ENCODE measurements at regions not wholly inside any gene's neighbourhood (a gene's known extent, or its start where the extent isn't known, plus 50 kb on each side); places are given as distances from the start of the nearest gene placed in this dataset.
"Not testable (repeated sequence)": the region's sequence is repeated elsewhere in the genome, so short reads cannot be mapped to it uniquely, and the experiment has no call there.

- H3K9me3 Mint-ChIP-seq (ENCODE audit: low read depth), result peaks cover 42% of the 10 kb centered on the region
- H3K27me3 Mint-ChIP-seq (ENCODE audit: low read depth); H3K27ac Mint-ChIP-seq (ENCODE audit: unreplicated experiment); H3K36me3 Mint-ChIP-seq (ENCODE audit: low read depth); H3K4me3 Mint-ChIP-seq (ENCODE audit: unreplicated experiment); H3K4me1 Mint-ChIP-seq (ENCODE audit: low read depth): not testable (repeated sequence)
- peak; percentile 93 for DNase-seq (ENCODE audit: low spot score)
Measured at GRCh38 chr22:16463472-16463871, 129.1 kb downstream of the CCT8L2 start.

GRCh38 chr22:16447451-16447850, 145.2 kb downstream of the CCT8L2 start:
- not testable (repeated sequence) for H3K4me3 Mint-ChIP-seq (ENCODE audit: unreplicated experiment); DNase-seq (ENCODE audit: low spot score); H3K36me3 Mint-ChIP-seq (ENCODE audit: low read depth); H3K27me3 Mint-ChIP-seq (ENCODE audit: low read depth); H3K4me1 Mint-ChIP-seq (ENCODE audit: low read depth); H3K27ac Mint-ChIP-seq (ENCODE audit: unreplicated experiment)
- peaks cover 50% of the 10 kb centered on the region for H3K9me3 Mint-ChIP-seq (ENCODE audit: low read depth)

GRCh38 chr22:16446755-16447440, 145.7 kb downstream of the CCT8L2 start:
- not testable (repeated sequence) for H3K4me1 Mint-ChIP-seq (ENCODE audit: low read depth); H3K36me3 Mint-ChIP-seq (ENCODE audit: low read depth); H3K4me3 Mint-ChIP-seq (ENCODE audit: unreplicated experiment); H3K27me3 Mint-ChIP-seq (ENCODE audit: low read depth); H3K27ac Mint-ChIP-seq (ENCODE audit: unreplicated experiment); DNase-seq (ENCODE audit: low spot score)
- peaks cover 52% of the 10 kb centered on the region for H3K9me3 Mint-ChIP-seq (ENCODE audit: low read depth)

GRCh38 chr22:16441014-16441413, 151.6 kb downstream of the CCT8L2 start:
- DNase-seq (ENCODE audit: low spot score); H3K4me1 Mint-ChIP-seq (ENCODE audit: low read depth); H3K4me3 Mint-ChIP-seq (ENCODE audit: unreplicated experiment); H3K27me3 Mint-ChIP-seq (ENCODE audit: low read depth); H3K27ac Mint-ChIP-seq (ENCODE audit: unreplicated experiment); H3K36me3 Mint-ChIP-seq (ENCODE audit: low read depth): not testable (repeated sequence)
- TF ChIP-seq CTCF (IDR thresholded peaks at IDR 0.05), result peak; percentile 8
- H3K9me3 Mint-ChIP-seq (ENCODE audit: low read depth), result peaks cover 32% of the 10 kb centered on the region

- peaks cover 32% of the 10 kb centered on the region for H3K9me3 Mint-ChIP-seq (ENCODE audit: low read depth)
- not testable (repeated sequence) for H3K27me3 Mint-ChIP-seq (ENCODE audit: low read depth); H3K4me1 Mint-ChIP-seq (ENCODE audit: low read depth); H3K36me3 Mint-ChIP-seq (ENCODE audit: low read depth); H3K4me3 Mint-ChIP-seq (ENCODE audit: unreplicated experiment); H3K27ac Mint-ChIP-seq (ENCODE audit: unreplicated experiment)
- DNase-seq (ENCODE audit: low spot score), result peak; percentile 81
Measured at GRCh38 chr22:16423476-16423875, 169.1 kb downstream of the CCT8L2 start.

GRCh38 chr22:16417498-16417897, 175.1 kb downstream of the CCT8L2 start:
- not testable (repeated sequence) for DNase-seq (ENCODE audit: low spot score); H3K4me3 Mint-ChIP-seq (ENCODE audit: unreplicated experiment); H3K27ac Mint-ChIP-seq (ENCODE audit: unreplicated experiment); H3K36me3 Mint-ChIP-seq (ENCODE audit: low read depth); H3K27me3 Mint-ChIP-seq (ENCODE audit: low read depth); H3K4me1 Mint-ChIP-seq (ENCODE audit: low read depth)
- H3K9me3 Mint-ChIP-seq (ENCODE audit: low read depth), result peaks cover 40% of the 10 kb centered on the region

GRCh38 chr22:16404639-16405038, 188.0 kb downstream of the CCT8L2 start:
- H3K9me3 Mint-ChIP-seq (ENCODE audit: low read depth), result peaks cover 43% of the 10 kb centered on the region
- H3K27me3 Mint-ChIP-seq (ENCODE audit: low read depth); DNase-seq (ENCODE audit: low spot score); H3K36me3 Mint-ChIP-seq (ENCODE audit: low read depth); H3K4me3 Mint-ChIP-seq (ENCODE audit: unreplicated experiment); H3K4me1 Mint-ChIP-seq (ENCODE audit: low read depth); H3K27ac Mint-ChIP-seq (ENCODE audit: unreplicated experiment): not testable (repeated sequence)

GRCh38 chr22:16403661-16404060, 188.9 kb downstream of the CCT8L2 start:
- H3K27ac Mint-ChIP-seq (ENCODE audit: unreplicated experiment); H3K27me3 Mint-ChIP-seq (ENCODE audit: low read depth); H3K4me3 Mint-ChIP-seq (ENCODE audit: unreplicated experiment); DNase-seq (ENCODE audit: low spot score); H3K36me3 Mint-ChIP-seq (ENCODE audit: low read depth); H3K4me1 Mint-ChIP-seq (ENCODE audit: low read depth): not testable (repeated sequence)
- peaks cover 46% of the 10 kb centered on the region for H3K9me3 Mint-ChIP-seq (ENCODE audit: low read depth)

GRCh38 chr22:16402874-16403399, 189.7 kb downstream of the CCT8L2 start:
- H3K27me3 Mint-ChIP-seq (ENCODE audit: low read depth); H3K36me3 Mint-ChIP-seq (ENCODE audit: low read depth); H3K4me1 Mint-ChIP-seq (ENCODE audit: low read depth); H3K4me3 Mint-ChIP-seq (ENCODE audit: unreplicated experiment); H3K27ac Mint-ChIP-seq (ENCODE audit: unreplicated experiment); DNase-seq (ENCODE audit: low spot score): not testable (repeated sequence)
- peaks cover 52% of the 10 kb centered on the region for H3K9me3 Mint-ChIP-seq (ENCODE audit: low read depth)

GRCh38 chr22:16393476-16393875, 199.1 kb downstream of the CCT8L2 start:
- H3K4me3 Mint-ChIP-seq (ENCODE audit: unreplicated experiment); H3K36me3 Mint-ChIP-seq (ENCODE audit: low read depth); H3K4me1 Mint-ChIP-seq (ENCODE audit: low read depth); H3K27ac Mint-ChIP-seq (ENCODE audit: unreplicated experiment); H3K27me3 Mint-ChIP-seq (ENCODE audit: low read depth); DNase-seq (ENCODE audit: low spot score): not testable (repeated sequence)
- H3K9me3 Mint-ChIP-seq (ENCODE audit: low read depth), result peaks cover 29% of the 10 kb centered on the region

GRCh38 chr22:16391417-16391930, 201.1 kb downstream of the CCT8L2 start:
- not testable (repeated sequence) for H3K27ac Mint-ChIP-seq (ENCODE audit: unreplicated experiment)

GRCh38 chr22:16390541-16391217, 201.9 kb downstream of the CCT8L2 start:
- H3K4me3 Mint-ChIP-seq (ENCODE audit: unreplicated experiment); H3K27me3 Mint-ChIP-seq (ENCODE audit: low read depth); DNase-seq (ENCODE audit: low spot score); H3K4me1 Mint-ChIP-seq (ENCODE audit: low read depth); H3K36me3 Mint-ChIP-seq (ENCODE audit: low read depth); H3K27ac Mint-ChIP-seq (ENCODE audit: unreplicated experiment): not testable (repeated sequence)
- peaks cover 27% of the 10 kb centered on the region for H3K9me3 Mint-ChIP-seq (ENCODE audit: low read depth)

More at GRCh38 chr22:16391417-16391930, 201.1 kb downstream of the CCT8L2 start:
- H3K4me1 Mint-ChIP-seq (ENCODE audit: low read depth); H3K27me3 Mint-ChIP-seq (ENCODE audit: low read depth); DNase-seq (ENCODE audit: low spot score); H3K4me3 Mint-ChIP-seq (ENCODE audit: unreplicated experiment); H3K36me3 Mint-ChIP-seq (ENCODE audit: low read depth): not testable (repeated sequence)
- H3K9me3 Mint-ChIP-seq (ENCODE audit: low read depth), result peaks cover 22% of the 10 kb centered on the region
